NCI-H748 (cell line): ENCODE measurements at regions not wholly inside any gene's neighbourhood (a gene's known extent, or its start where the extent isn't known, plus 50 kb on each side); places are given as distances from the start of the nearest gene placed in this dataset.

Experiments
- DNase-seq: peaks from one replicate; lab custom pipeline; 2025; ENCODE audit not compliant: unreplicated experiment; lab: John Stamatoyannopoulos, UW

- DNase-seq = no peak
These were observed 512.2 kb upstream of the PKDCC start for GRCh38 chr2:41535575-41535974.

DNA sequence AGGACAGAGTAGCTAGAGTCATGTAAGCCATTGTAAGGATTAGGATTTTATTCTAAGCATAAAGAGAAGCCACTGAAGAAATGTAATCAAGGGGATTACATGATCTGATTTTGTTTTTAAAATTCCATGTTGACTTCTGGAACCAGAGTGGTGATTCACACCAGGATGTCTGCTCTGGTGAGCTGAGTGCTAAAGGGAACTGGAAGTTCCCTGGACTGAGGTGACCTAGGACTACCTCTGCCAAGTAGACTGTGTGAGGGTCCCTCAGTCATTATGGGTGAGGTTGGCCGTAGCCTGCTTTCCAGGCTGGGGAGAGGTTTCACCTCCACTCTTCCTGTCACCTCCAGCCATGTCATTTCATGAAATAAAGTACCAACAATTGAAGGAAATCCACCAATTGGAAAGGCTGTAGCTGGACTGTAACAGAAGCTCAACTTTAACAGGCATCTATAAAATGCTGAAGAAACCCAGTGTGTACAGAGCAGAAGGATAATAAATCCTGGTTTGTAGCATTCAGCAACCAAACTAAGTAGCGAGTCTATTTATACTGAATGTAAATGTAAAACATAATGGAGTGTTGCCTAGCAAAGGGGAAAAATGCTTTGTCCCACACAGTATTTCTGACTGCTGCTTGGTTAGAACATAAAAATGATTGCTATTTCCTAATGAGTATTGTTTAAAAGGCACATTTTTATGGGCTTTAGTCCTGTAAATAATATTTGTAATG, 507.4 kb upstream of the PKDCC start:
- no peak for DNase-seq

- no peak for DNase-seq
These were observed 504.1 kb upstream of the PKDCC start for GRCh38 chr2:41543726-41544125.

DNA sequence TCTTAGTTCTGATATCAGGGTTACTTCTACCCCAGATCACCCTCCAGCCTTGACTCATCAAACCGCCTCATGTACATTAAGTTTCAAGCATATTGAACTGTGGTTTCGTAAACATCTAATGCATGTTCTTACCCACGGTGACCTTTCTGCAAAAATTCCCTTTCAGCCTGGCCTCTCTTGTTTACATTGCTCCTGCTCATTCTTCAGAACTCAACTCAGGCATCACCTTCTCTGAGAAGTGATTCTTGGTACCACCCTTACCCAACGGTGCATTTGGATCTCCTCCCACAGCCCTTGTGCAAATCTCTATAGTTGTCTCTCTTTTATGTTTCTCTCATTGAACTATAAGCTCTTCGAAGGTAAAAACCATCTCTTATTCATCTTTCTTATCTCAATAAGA, 503.1 kb upstream of the PKDCC start:
- DNase-seq = no peak

DNA sequence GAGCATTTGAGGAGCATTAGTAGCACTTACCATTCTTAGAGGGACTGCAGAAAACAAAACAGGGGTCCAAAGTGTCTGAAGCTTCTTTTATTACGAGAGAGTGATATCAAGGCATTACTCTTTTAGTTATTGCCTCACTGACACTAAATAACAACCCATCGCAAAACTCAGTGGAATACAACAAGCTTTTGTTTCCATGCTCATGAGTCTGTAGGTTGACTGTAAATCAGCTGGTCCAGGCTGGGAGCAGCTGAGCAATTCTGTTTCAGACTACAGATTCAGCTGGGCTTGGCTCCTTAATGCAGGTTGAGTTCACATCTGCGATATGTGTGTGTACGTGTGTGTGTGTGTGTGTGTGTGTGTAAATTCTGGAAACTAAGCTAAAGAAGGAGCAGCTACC, 501.8 kb upstream of the PKDCC start:
- no peak for DNase-seq

GRCh38 chr2:41568648-41569047, 479.2 kb upstream of the PKDCC start:
- no peak for DNase-seq

GRCh38 chr2:41572154-41572553, 475.7 kb upstream of the PKDCC start:
- no peak for DNase-seq

DNA sequence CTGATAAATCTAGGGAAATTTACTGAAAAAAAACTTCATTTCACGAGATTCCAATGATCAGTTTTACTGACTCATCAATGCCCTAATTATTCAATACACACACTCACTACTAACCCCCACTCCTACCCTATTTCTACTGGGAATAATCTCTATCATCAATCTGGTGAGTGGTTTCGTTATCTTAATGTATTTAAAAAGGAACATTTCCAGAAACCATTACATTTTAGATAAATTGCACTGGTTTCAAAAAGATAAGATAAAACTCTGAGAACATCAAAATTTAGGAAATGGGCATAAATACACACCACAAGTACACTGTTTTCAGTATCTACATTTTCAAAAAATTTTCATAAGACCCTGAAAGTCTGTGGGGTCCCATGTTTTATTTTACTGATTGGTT, 471.4 kb upstream of the PKDCC start:
- DNase-seq = no peak

GRCh38 chr2:41579806-41580205, 468.0 kb upstream of the PKDCC start:
- no peak for DNase-seq

DNA sequence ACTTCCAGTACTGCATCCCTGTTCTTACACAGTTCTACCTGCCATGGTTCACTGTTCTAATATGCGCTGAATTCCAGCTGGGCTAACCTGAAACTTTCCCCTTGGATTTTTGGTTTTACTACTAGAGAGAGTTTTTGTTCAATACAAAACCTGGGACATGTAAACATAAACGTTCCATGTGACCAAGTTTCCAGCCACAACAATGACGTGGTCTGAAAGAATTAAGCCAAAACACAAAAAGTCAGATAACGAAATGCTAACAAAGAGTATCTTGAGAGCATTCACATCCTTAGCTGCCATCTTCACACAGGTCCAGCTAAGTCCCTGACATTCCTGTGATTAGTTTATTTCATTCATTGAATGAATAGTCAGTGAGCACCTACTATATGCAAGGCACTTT, 467.0 kb upstream of the PKDCC start:
- no peak for DNase-seq

DNA sequence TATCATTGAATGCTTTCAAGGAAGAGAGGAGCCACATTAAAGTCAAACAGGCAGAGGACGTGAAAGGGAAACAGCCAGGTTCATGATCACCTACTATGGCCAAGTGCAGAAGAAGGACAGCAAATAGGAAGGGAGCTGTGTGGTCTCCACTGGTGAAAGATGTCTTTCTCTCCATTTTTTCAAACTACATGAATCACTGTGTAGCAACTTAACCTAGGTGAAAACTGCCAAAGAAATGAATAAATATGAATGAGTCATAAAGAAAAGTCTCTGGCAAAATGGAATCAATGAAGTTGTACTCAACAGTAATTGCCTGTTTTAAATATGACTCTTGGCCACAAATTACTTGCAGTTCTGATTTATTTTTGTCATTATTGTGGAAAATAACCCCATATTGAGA, 452.6 kb upstream of the PKDCC start:
- no peak for DNase-seq

GRCh38 chr2:41597680-41598079, 450.1 kb upstream of the PKDCC start:
- no peak for DNase-seq

- DNase-seq = no peak
These were observed 449.5 kb upstream of the PKDCC start for GRCh38 chr2:41598161-41598894.

GRCh38 chr2:41600460-41600859, 447.4 kb upstream of the PKDCC start:
- DNase-seq = no peak

- no peak for DNase-seq
These were observed 445.5 kb upstream of the PKDCC start for GRCh38 chr2:41602341-41602740.

GRCh38 chr2:41605311-41605710, 442.5 kb upstream of the PKDCC start:
- no peak for DNase-seq

- DNase-seq = no peak
These were observed 441.9 kb upstream of the PKDCC start for GRCh38 chr2:41605914-41606313.

GRCh38 chr2:41610501-41611190, 437.2 kb upstream of the PKDCC start:
- DNase-seq = no peak

GRCh38 chr2:41618754-41619153, 429.1 kb upstream of the PKDCC start:
- no peak for DNase-seq

GRCh38 chr2:41621095-41621494, 426.7 kb upstream of the PKDCC start:
- peak; percentile 13 for DNase-seq

DNA sequence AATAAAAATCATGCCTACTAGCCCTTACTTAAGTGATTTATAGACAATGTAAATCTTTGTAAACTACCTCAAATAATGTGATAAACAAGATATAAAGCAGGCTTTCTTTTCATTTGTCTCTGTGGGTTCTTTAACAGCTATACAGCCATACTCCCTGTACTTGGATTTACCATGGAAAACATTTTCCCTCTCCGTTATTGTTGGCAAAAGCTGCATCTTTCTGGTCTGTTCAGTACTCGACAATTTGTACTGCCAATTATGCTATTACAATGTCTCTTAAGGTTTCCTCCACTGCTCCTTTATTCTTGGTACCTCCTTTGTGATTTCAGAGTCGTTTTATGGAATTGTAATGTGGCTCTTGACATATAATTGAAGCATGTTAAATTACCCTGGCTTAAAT, 426.3 kb upstream of the PKDCC start:
- DNase-seq = peak; percentile 80

GRCh38 chr2:41622301-41622700, 425.5 kb upstream of the PKDCC start:
- DNase-seq = peak; percentile 79
